ENCODE measurements at regions not wholly inside any gene's neighbourhood (a gene's known extent, or its start where the extent isn't known, plus 50 kb on each side); places are given as distances from the start of the nearest gene placed in this dataset.

- TF ChIP-seq POLR2A (IDR thresholded peaks at IDR 0.05) (no peak), CTCF (IDR thresholded peaks at IDR 0.05) (no peak)
Observed at GRCh38 chr16:79362300-79362970, 238.1 kb downstream of the MAF start.
